CD14-positive monocyte (primary cell): ENCODE measurements at regions not wholly inside any gene's neighbourhood (a gene's known extent, or its start where the extent isn't known, plus 50 kb on each side); places are given as distances from the start of the nearest gene placed in this dataset.
A peak's percentile ranks its signal among the peaks of the same experiment; 100 is the strongest.

Source experiments
- DNase-seq, 3 donors: peaks; one replicate each; pipeline ENCODE4 v3.0.0-alpha.2; 2011 to 2022
- H2AFZ ChIP-seq: 2 replicates; pipeline ENCODE4 v1.6.0; 2012; ENCODE audit warnings: mild to moderate bottlenecking, low read depth, low read length, inconsistent platforms; ENCODE audit not compliant: insufficient read depth, poor library complexity, severe bottlenecking
- H3K27ac ChIP-seq, 2 donors: 1 replicate in 1 of 2; 2 replicates in 1 of 2; pipeline ENCODE4 v1.5.1; 2012 to 2013; ENCODE audit warnings: low read length in 2 of 2, control low read depth in 1 of 2, inconsistent platforms in 1 of 2, low read depth in 1 of 2, mild to moderate bottlenecking in 1 of 2
- H3K27me3 ChIP-seq, 2 donors: one replicate each; pipeline versions ENCODE4 v1.6.0 to v1.6.1; 2011 to 2013; ENCODE audit warnings: low read length in 2 of 2; ENCODE audit not compliant: control insufficient read depth in 2 of 2, insufficient read depth in 2 of 2
- H3K36me3 ChIP-seq, 2 donors: replicated peaks in 1 of 2; 1 replicate in 1 of 2; 2 replicates in 1 of 2; pipeline versions ENCODE4 v1.5.1 to v1.6.1; 2012 to 2013; ENCODE audit warnings: low read length in 2 of 2, control low read depth in 1 of 2, inconsistent platforms in 1 of 2, mild to moderate bottlenecking in 1 of 2; ENCODE audit not compliant: insufficient read depth in 2 of 2, control insufficient read depth in 1 of 2
- H3K4me1 ChIP-seq, 2 donors: 1 replicate in 1 of 2; 2 replicates in 1 of 2; pipeline versions ENCODE4 v1.5.1 to v1.6.1; 2012 to 2013; ENCODE audit warnings: low read length in 2 of 2, control low read depth in 1 of 2, inconsistent platforms in 1 of 2, mild to moderate bottlenecking in 1 of 2, moderate library complexity in 1 of 2; ENCODE audit not compliant: insufficient read depth in 2 of 2, control insufficient read depth in 1 of 2
- H3K4me2 ChIP-seq: replicated peaks from 2 replicates; pipeline ENCODE3; 2012; ENCODE audit warnings: low read length, moderate library complexity, mild to moderate bottlenecking; ENCODE audit not compliant: poor library complexity, severe bottlenecking; ENCODE audit errors: extremely low read depth
- H3K4me3 ChIP-seq, 3 experiments: fragments of 200-600 bp in 1 of 3; sonication (generic) in 1 of 3; replicated peaks in 1 of 3; 1 replicate in 2 of 3; 2 replicates in 1 of 3; pipeline ENCODE4 v1.5.1; 2011 to 2013; ENCODE audit warnings: low read length in 3 of 3, mild to moderate bottlenecking in 3 of 3, control low read depth in 2 of 3, low read depth in 2 of 3, inconsistent platforms in 1 of 3, moderate library complexity in 1 of 3
- H3K79me2 ChIP-seq: 2 replicates; pipeline ENCODE4 v1.6.0; 2012; ENCODE audit warnings: mild to moderate bottlenecking, control low read depth, inconsistent platforms, low read length, moderate library complexity; ENCODE audit not compliant: insufficient read depth
- H3K9ac ChIP-seq: 2 replicates; pipeline ENCODE4 v1.6.0; 2017; ENCODE audit warnings: low read length, mild to moderate bottlenecking; ENCODE audit not compliant: insufficient read depth, poor library complexity, severe bottlenecking
- H3K9me3 ChIP-seq, 2 donors: replicated peaks in 1 of 2; 1 replicate in 1 of 2; 2 replicates in 1 of 2; pipeline versions ENCODE4 v1.5.1 to v1.6.1; 2012 to 2013; ENCODE audit warnings: low read length in 2 of 2, control low read depth in 1 of 2; ENCODE audit not compliant: control insufficient read depth in 1 of 2, insufficient read depth in 1 of 2
- H4K20me1 ChIP-seq: 2 replicates; pipeline ENCODE4 v1.6.0; 2012; ENCODE audit warnings: mild to moderate bottlenecking, low read length, control low read depth, moderate library complexity; ENCODE audit not compliant: insufficient read depth
- H3K27ac Mint-ChIP-seq, 7 donors: one replicate each; pipeline ENCODE4 v1.8.0; 2020; ENCODE audit warnings: mild to moderate bottlenecking in 7 of 7, mixed read lengths in 7 of 7, moderate library complexity in 6 of 7, inconsistent platforms in 2 of 7
- H3K27me3 Mint-ChIP-seq, 3 donors: one replicate each; pipeline ENCODE4 v1.8.0; 2021 to 2022; ENCODE audit warnings: low read depth in 3 of 3, mild to moderate bottlenecking in 3 of 3, mixed read lengths in 3 of 3, moderate library complexity in 3 of 3, inconsistent platforms in 1 of 3
- H3K36me3 Mint-ChIP-seq, 2 donors: one replicate each; pipeline ENCODE4 v1.8.0; 2020; ENCODE audit warnings: mixed read lengths in 2 of 2, inconsistent platforms in 1 of 2, mild to moderate bottlenecking in 1 of 2
- H3K4me1 Mint-ChIP-seq: one replicate; pipeline ENCODE4 v1.8.0; 2020; ENCODE audit warnings: mild to moderate bottlenecking, mixed read lengths
- H3K4me3 Mint-ChIP-seq, 2 donors: one replicate each; pipeline ENCODE4 v1.8.0; 2020; ENCODE audit warnings: mild to moderate bottlenecking in 2 of 2, mixed read lengths in 2 of 2, moderate library complexity in 1 of 2
- H3K9me3 Mint-ChIP-seq, 7 donors: one replicate each; pipeline ENCODE4 v1.8.0; 2020 to 2022; ENCODE audit warnings: mixed read lengths in 7 of 7, mild to moderate bottlenecking in 6 of 7, moderate library complexity in 6 of 7, inconsistent platforms in 2 of 7
- CTCF ChIP-seq: fragments of 200-600 bp; IDR thresholded peaks from one replicate; pipeline ENCODE4 v1.8.0; 2022; ENCODE audit warnings: antibody characterized with exemption, mild to moderate bottlenecking
- WGBS: methylation state at CpG from one replicate; pipeline ENCODE4 v1.1.5; 2013; ENCODE audit warnings: missing lambda C conversion rate; ENCODE audit not compliant: insufficient coverage; 5-methylcytosine and 5-hydroxymethylcytosine counted together
- intact Hi-C, 2 donors: fragments of 100-400 bp; cut with micrococcal nuclease; formaldehyde crosslinking; loops; one replicate each; pipeline versions ENCODE4 v1.15.0 to v1.15.1; 2023

- WGBS, result 0% methylated on average over 1 of the region's 3 CpGs
- peak overlapping the region; percentile 56 for H3K4me2 ChIP-seq
- Mint-ChIP-seq H3K27me3 (peaks cover 0 to 2% (median 1%) of the 10 kb centered on the region in 3 donors), H3K4me1 (peaks cover 18% of the 10 kb centered on the region), H3K27ac (peak overlapping the region; percentile 54 to 97 (median 88)), H3K4me3 (peak overlapping the region in 1 of 2 donors; percentile 81), H3K9me3 (peaks cover 0 to 6% (median 0%) of the 10 kb centered on the region in 7 donors), H3K36me3 (no peaks in the 10 kb centered on the region)
- DNase-seq, result peak; percentile 41 to 77 (median 51)
- no peaks in the 10 kb centered on the region for H3K27me3 ChIP-seq
- intact Hi-C loops, result no loop called here
- no peaks in the 10 kb centered on the region for H4K20me1 ChIP-seq
- peak overlapping the region in 1 of 2 donors; percentile 82 for H3K27ac ChIP-seq
- no peaks in the 10 kb centered on the region for H3K79me2 ChIP-seq
- peaks cover 17 to 18% of the 10 kb centered on the region in 2 donors for H3K4me1 ChIP-seq
- H3K9me3 ChIP-seq, result peaks cover 0 to 5% of the 10 kb centered on the region in 2 donors
- H3K36me3 ChIP-seq, result no peaks in the 10 kb centered on the region
- H2AFZ ChIP-seq, result no peak overlapping the region
- H3K4me3 ChIP-seq, result peak overlapping the region in 1 of 3 experiments; percentile 43
- no peak for TF ChIP-seq CTCF
- peak overlapping the region; percentile 44 for H3K9ac ChIP-seq
Observed at GRCh38 chr5:33300209-33300742, 140.5 kb upstream of the TARS1 start.

- Mint-ChIP-seq H3K4me3 (no peak overlapping the region), H3K9me3 (peaks cover 0 to 3% (median 0%) of the 10 kb centered on the region in 7 donors), H3K27ac (no peak overlapping the region), H3K36me3 (no peaks in the 10 kb centered on the region), H3K4me1 (peaks cover 23% of the 10 kb centered on the region), H3K27me3 (peaks cover 0 to 3% (median 0%) of the 10 kb centered on the region in 3 donors)
- peaks cover 17 to 18% of the 10 kb centered on the region in 2 donors for H3K4me1 ChIP-seq
- H3K4me2 ChIP-seq, result no peak overlapping the region
- H3K4me3 ChIP-seq, result no peak overlapping the region
- no peak overlapping the region for H2AFZ ChIP-seq
- H3K27me3 ChIP-seq, result no peaks in the 10 kb centered on the region
- H3K9me3 ChIP-seq, result no peaks in the 10 kb centered on the region
- DNase-seq, result no peak
- TF ChIP-seq CTCF, result no peak
- WGBS, result no CpG with 5 or more reads among the region's 1 CpG
- intact Hi-C loops, result no loop called here
- H3K79me2 ChIP-seq, result no peaks in the 10 kb centered on the region
- no peak overlapping the region for H3K9ac ChIP-seq
- H4K20me1 ChIP-seq, result no peaks in the 10 kb centered on the region
- no peak overlapping the region for H3K27ac ChIP-seq
- no peaks in the 10 kb centered on the region for H3K36me3 ChIP-seq
Observed at GRCh38 chr5:33303579-33304095, 137.1 kb upstream of the TARS1 start.
